Endodermal cell (in vitro differentiated cells): ENCODE measurements at regions not wholly inside any gene's neighbourhood (a gene's known extent, or its start where the extent isn't known, plus 50 kb on each side); places are given as distances from the start of the nearest gene placed in this dataset.

Source experiments
- DNase-seq: peaks from one replicate; pipeline ENCODE4 v3.0.0-alpha.2; 2017
- H3K27ac ChIP-seq: 2 replicates; pipeline ENCODE4 v1.5.1; 2013; ENCODE audit warnings: mild to moderate bottlenecking, low read depth, low read length, moderate library complexity
- H3K27me3 ChIP-seq: 2 replicates; pipeline ENCODE4 v1.6.1; 2013; ENCODE audit warnings: mild to moderate bottlenecking, low read length, moderate library complexity; ENCODE audit not compliant: insufficient read depth, control insufficient read depth, poor library complexity, severe bottlenecking
- H3K36me3 ChIP-seq: 2 replicates; pipeline ENCODE4 v1.7.0; 2013; ENCODE audit warnings: mild to moderate bottlenecking, low read length, moderate library complexity; ENCODE audit not compliant: control insufficient read depth, insufficient read depth
- H3K4me1 ChIP-seq: one replicate; pipeline ENCODE4 v1.7.0; 2013; ENCODE audit warnings: low read length; ENCODE audit not compliant: control insufficient read depth, insufficient read depth
- H3K4me3 ChIP-seq: 2 replicates; pipeline ENCODE4 v1.5.1; 2013; ENCODE audit warnings: mild to moderate bottlenecking, low read length, moderate library complexity
- H3K9ac ChIP-seq: 2 replicates; pipeline ENCODE4 v1.6.1; 2013; ENCODE audit warnings: mild to moderate bottlenecking, low read length, moderate library complexity; ENCODE audit not compliant: poor library complexity, severe bottlenecking; ENCODE audit errors: extremely low read depth
- H3K9me3 ChIP-seq: 2 replicates; pipeline ENCODE4 v1.6.1; 2013; ENCODE audit warnings: mild to moderate bottlenecking, low read length, moderate library complexity; ENCODE audit not compliant: control insufficient read depth
- H3K27ac Mint-ChIP-seq: 2 replicates; pipeline ENCODE4 v1.8.0; 2020; ENCODE audit warnings: mixed read lengths
- H3K27me3 Mint-ChIP-seq: 2 replicates; pipeline ENCODE4 v1.8.0; 2021; ENCODE audit warnings: mild to moderate bottlenecking, mixed read lengths; ENCODE audit not compliant: insufficient read depth
- H3K36me3 Mint-ChIP-seq: 2 replicates; pipeline ENCODE4 v1.8.0; 2020; ENCODE audit warnings: low read depth, mixed read lengths
- H3K4me1 Mint-ChIP-seq: 2 replicates; pipeline ENCODE4 v1.8.0; 2020; ENCODE audit warnings: mixed read lengths
- H3K4me3 Mint-ChIP-seq: 2 replicates; pipeline ENCODE4 v1.8.0; 2020; ENCODE audit warnings: mild to moderate bottlenecking, moderate library complexity, mixed read lengths
- H3K9me3 Mint-ChIP-seq: 2 replicates; pipeline ENCODE4 v1.8.0; 2020; ENCODE audit warnings: mild to moderate bottlenecking, mixed read lengths
- CTCF ChIP-seq: fragments of 200-600 bp; sonication (generic); conservative IDR thresholded peaks from 2 replicates; pipeline ENCODE4 v1.5.0; 2021; ENCODE audit warnings: antibody characterized with exemption, mild to moderate bottlenecking
- WGBS, 2 experiments: methylation state at CpG; one replicate each; pipeline versions ENCODE4 v1.1.5 to v1.1.7; 2013; ENCODE audit warnings: missing lambda C conversion rate in 2 of 2, mixed read lengths in 1 of 2; ENCODE audit not compliant: insufficient coverage in 1 of 2, insufficient read length in 1 of 2; 5-methylcytosine and 5-hydroxymethylcytosine counted together

- Mint-ChIP-seq H3K9me3 (peaks cover 4% of the 10 kb centered on the region), H3K27me3 (no peaks in the 10 kb centered on the region), H3K4me3 (no peak overlapping the region), H3K36me3 (no peaks in the 10 kb centered on the region), H3K27ac (no peak overlapping the region), H3K4me1 (peaks cover 10% of the 10 kb centered on the region)
- Histone ChIP-seq H3K9me3 (no peaks in the 10 kb centered on the region), H3K9ac (no peak overlapping the region), H3K36me3 (no peaks in the 10 kb centered on the region), H3K27ac (no peak overlapping the region), H3K27me3 (no peaks in the 10 kb centered on the region), H3K4me3 (no peak overlapping the region), H3K4me1 (no peaks in the 10 kb centered on the region)
- 91 to 94% methylated on average over 8 to 15 of the region's 15 CpGs for WGBS, 2 experiments
- TF ChIP-seq CTCF = no peak
- DNase-seq = peak; percentile 36
Observed at GRCh38 chr14:101230161-101230850, 326.8 kb upstream of the RTL1 start.

- H3K4me3 ChIP-seq = no peak overlapping the region
- peak; percentile 17 for DNase-seq
- Mint-ChIP-seq H3K36me3 (no peaks in the 10 kb centered on the region), H3K27me3 (no peaks in the 10 kb centered on the region), H3K27ac (no peak overlapping the region), H3K4me1 (peaks cover 16% of the 10 kb centered on the region), H3K9me3 (peaks cover 4% of the 10 kb centered on the region), H3K4me3 (no peak overlapping the region)
- no peaks in the 10 kb centered on the region for H3K4me1 ChIP-seq
- no peak overlapping the region for H3K27ac ChIP-seq
- no peak for TF ChIP-seq CTCF
- H3K9me3 ChIP-seq = no peaks in the 10 kb centered on the region
- no peak overlapping the region for H3K9ac ChIP-seq
- H3K27me3 ChIP-seq = no peaks in the 10 kb centered on the region
- WGBS, 2 experiments = 93 to 94% methylated on average over 5 of the region's 5 CpGs
- H3K36me3 ChIP-seq = no peaks in the 10 kb centered on the region
Observed at GRCh38 chr14:101230851-101231550, 327.5 kb upstream of the RTL1 start.

- WGBS, 2 experiments = 98% methylated on average over 3 of the region's 4 CpGs; no CpG with 5 or more reads in 1 of the 2 experiments
- no peaks in the 10 kb centered on the region for H3K27me3 Mint-ChIP-seq
- H3K27ac Mint-ChIP-seq = no peak overlapping the region
- peaks cover 23% of the 10 kb centered on the region for H3K4me1 Mint-ChIP-seq
- H3K4me3 ChIP-seq = no peak overlapping the region
- H3K36me3 Mint-ChIP-seq = no peaks in the 10 kb centered on the region
- peaks cover 4% of the 10 kb centered on the region for H3K4me1 ChIP-seq
- TF ChIP-seq CTCF = no peak
- no peaks in the 10 kb centered on the region for H3K36me3 ChIP-seq
- H3K9me3 Mint-ChIP-seq = peaks cover 4% of the 10 kb centered on the region
- no peak overlapping the region for H3K4me3 Mint-ChIP-seq
- H3K9me3 ChIP-seq = no peaks in the 10 kb centered on the region
- H3K9ac ChIP-seq = no peak overlapping the region
- peak; percentile 19 for DNase-seq
- H3K27ac ChIP-seq = no peak overlapping the region
- H3K27me3 ChIP-seq = no peaks in the 10 kb centered on the region
Observed at GRCh38 chr14:101231828-101232227, 328.3 kb upstream of the RTL1 start.
